H1 (cell line): ENCODE measurements at regions not wholly inside any gene's neighbourhood (a gene's known extent, or its start where the extent isn't known, plus 50 kb on each side); places are given as distances from the start of the nearest gene placed in this dataset.

ENCODE experiments used
- CHD2 ChIP-seq: IDR thresholded peaks from 2 replicates; pipeline ENCODE4 v1.6.1; 2012; ENCODE audit warnings: low read length, improper control_type of control experiment
- GTF2F1 ChIP-seq: IDR thresholded peaks from 2 replicates; pipeline ENCODE4 v1.6.1; 2012; ENCODE audit warnings: low read depth, low read length, improper control_type of control experiment, borderline replicate concordance
- RXRA ChIP-seq: IDR thresholded peaks from 2 replicates; pipeline ENCODE4 v1.6.1; 2011; ENCODE audit warnings: low read depth, mild to moderate bottlenecking, low read length, moderate library complexity; ENCODE audit not compliant: insufficient read depth
- TF ChIP-seq, protein P1 (sequence below): IDR thresholded peaks from 2 replicates; pipeline ENCODE4 v1.6.1; 2012; ENCODE audit warnings: inconsistent platforms

DNA sequence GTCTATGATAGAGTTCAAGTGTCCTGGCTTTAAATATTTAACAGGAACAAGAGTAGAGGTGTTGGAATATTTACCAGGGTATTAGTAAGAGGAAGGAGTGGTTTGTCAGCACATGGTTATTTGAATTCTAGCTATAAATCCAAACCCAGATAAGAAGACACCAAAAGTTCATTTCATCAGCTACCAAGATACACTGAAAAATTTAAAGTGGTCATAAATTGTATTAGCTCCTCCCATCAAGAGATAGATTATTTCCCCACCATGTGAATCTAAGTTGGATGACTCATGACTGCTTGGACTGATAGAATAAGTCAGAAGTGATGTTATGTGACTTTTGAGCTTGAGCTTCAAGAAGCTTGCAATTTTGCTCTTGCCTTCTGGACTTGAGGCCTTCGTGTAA lies 72.1 kb upstream of the GRAMD2B start (continued):
- no peak for TF ChIP-seq CHD2
- TF ChIP-seq GTF2F1 = no peak
- TF ChIP-seq RXRA = no peak
- TF ChIP-seq, protein P1, sequence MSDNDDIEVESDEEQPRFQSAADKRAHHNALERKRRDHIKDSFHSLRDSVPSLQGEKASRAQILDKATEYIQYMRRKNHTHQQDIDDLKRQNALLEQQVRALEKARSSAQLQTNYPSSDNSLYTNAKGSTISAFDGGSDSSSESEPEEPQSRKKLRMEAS = no peak
